Lower leg skin (tissue), 4 donors: ENCODE measurements at regions not wholly inside any gene's neighbourhood (a gene's known extent, or its start where the extent isn't known, plus 50 kb on each side); places are given as distances from the start of the nearest gene placed in this dataset.

Experiments used
- DNase-seq, 2 donors: peaks; one replicate each; pipeline ENCODE4 v3.0.0-alpha.2; 2019; ENCODE audit warnings: low spot score in 2 of 2
- H3K4me3 ChIP-seq: fragments of 200-600 bp; sonication (generic); 2 replicates; pipeline ENCODE4 v1.5.1; 2017; ENCODE audit warnings: mild to moderate bottlenecking, low read depth; ENCODE audit not compliant: poor library complexity, severe bottlenecking
- CTCF ChIP-seq, 3 donors: fragments of 450-650 bp; IDR thresholded peaks; one replicate each; pipeline ENCODE4 v1.5.1; 2016; ENCODE audit warnings: antibody characterized with exemption in 3 of 3, mild to moderate bottlenecking in 3 of 3, moderate library complexity in 2 of 3
- POLR2A ChIP-seq, 2 donors: fragments of 450-650 bp; IDR thresholded peaks; one replicate each; pipeline ENCODE4 v1.6.1; 2016 to 2017; ENCODE audit warnings: antibody characterized with exemption in 2 of 2, mild to moderate bottlenecking in 1 of 2, moderate library complexity in 1 of 2
- WGBS, 2 donors: methylation state at CpG; one replicate each; pipeline ENCODE4 v1.1.5; 2018; 5-methylcytosine and 5-hydroxymethylcytosine counted together
- intact Hi-C: fragments of 100-400 bp; cut with DNase I; formaldehyde crosslinking; loops from one replicate; pipeline ENCODE4 v1.15.0; 2023; ENCODE audit warnings: low total_unique reads

GRCh38 chr22:47604563-47604962, 842.1 kb downstream of the TBC1D22A start:
- TF ChIP-seq CTCF (IDR thresholded peaks at IDR 0.05) (no peak), POLR2A (IDR thresholded peaks at IDR 0.05) (no peak)
- no peak overlapping the region for H3K4me3 ChIP-seq
- 81 to 86% methylated on average over 3 of the region's 3 CpGs for WGBS, 2 donors
- DNase-seq: peak in 1 of 2 donors; percentile 20
- intact Hi-C loops: no loop called here

- no peak overlapping the region for H3K4me3 ChIP-seq
- intact Hi-C loops: no loop called here
- 94 to 96% methylated on average over 3 of the region's 3 CpGs for WGBS, 2 donors
- DNase-seq: no peak
- TF ChIP-seq CTCF (IDR thresholded peaks at IDR 0.05): no peak
- TF ChIP-seq POLR2A (IDR thresholded peaks at IDR 0.05): no peak
Measured at GRCh38 chr22:47602732-47603131, 840.3 kb downstream of the TBC1D22A start.

- peak in 1 of 2 donors; percentile 70 for DNase-seq
- no peak overlapping the region for H3K4me3 ChIP-seq
- TF ChIP-seq CTCF (IDR thresholded peaks at IDR 0.05) (no peak), POLR2A (IDR thresholded peaks at IDR 0.05) (no peak)
- intact Hi-C loops: no loop called here
- WGBS, 2 donors: 67 to 72% methylated on average over 10 of the region's 10 CpGs
Measured at GRCh38 chr22:47601666-47602065, 839.2 kb downstream of the TBC1D22A start.

GRCh38 chr22:47600791-47601625, 838.6 kb downstream of the TBC1D22A start:
- intact Hi-C loops: no loop called here
- DNase-seq: peak in 1 of 2 donors; percentile 18
- WGBS, 2 donors: 65 to 70% methylated on average over 14 to 16 of the region's 16 CpGs
- no peak overlapping the region for H3K4me3 ChIP-seq
- TF ChIP-seq CTCF (IDR thresholded peaks at IDR 0.05) (no peak), POLR2A (IDR thresholded peaks at IDR 0.05) (no peak)

GRCh38 chr22:47600281-47600680, 837.8 kb downstream of the TBC1D22A start:
- intact Hi-C loops: no loop called here
- no peak overlapping the region for H3K4me3 ChIP-seq
- DNase-seq: peak in 1 of 2 donors; percentile 73
- WGBS, 2 donors: 59 to 65% methylated on average over 11 of the region's 11 CpGs
- TF ChIP-seq CTCF (IDR thresholded peaks at IDR 0.05) (no peak), POLR2A (IDR thresholded peaks at IDR 0.05) (no peak)
